GM10266 (cell line): ENCODE measurements at regions not wholly inside any gene's neighbourhood (a gene's known extent, or its start where the extent isn't known, plus 50 kb on each side); places are given as distances from the start of the nearest gene placed in this dataset.
"Not testable (repeated sequence)": the region's sequence is repeated elsewhere in the genome, so short reads cannot be mapped to it uniquely, and the experiment has no call there.

ENCODE experiments used
- DNase-seq: peaks from one replicate; pipeline ENCODE4 v3.0.0; 2012; ENCODE audit errors: extremely low spot score
- TF ChIP-seq, protein P1 (sequence below): IDR thresholded peaks from 2 replicates; pipeline ENCODE4 v1.5.1; 2012; ENCODE audit warnings: mild to moderate bottlenecking, low read depth; ENCODE audit not compliant: control insufficient read depth, insufficient read depth; ENCODE audit errors: missing control alignments

DNA sequence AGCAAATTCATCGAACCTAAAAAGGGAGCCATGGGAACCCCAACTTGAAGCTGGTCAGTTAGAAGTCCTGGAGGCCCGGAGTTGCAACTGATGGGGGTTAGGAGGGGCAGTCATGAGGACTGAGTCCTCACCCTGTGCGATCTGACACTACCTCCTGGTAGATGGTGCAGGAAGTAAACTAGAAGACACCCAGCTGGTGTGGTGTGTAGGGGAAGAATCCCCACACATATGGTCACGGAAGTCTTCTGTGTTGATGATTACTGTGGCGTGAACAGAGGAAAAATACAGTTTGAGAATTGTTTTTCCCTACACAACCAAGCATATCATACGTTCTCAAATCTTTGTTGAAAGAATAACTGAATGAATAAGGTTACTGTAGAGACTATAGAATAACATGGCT lies 164.6 kb upstream of the KCTD7 start:
- no peak for DNase-seq
- TF ChIP-seq, protein P1, sequence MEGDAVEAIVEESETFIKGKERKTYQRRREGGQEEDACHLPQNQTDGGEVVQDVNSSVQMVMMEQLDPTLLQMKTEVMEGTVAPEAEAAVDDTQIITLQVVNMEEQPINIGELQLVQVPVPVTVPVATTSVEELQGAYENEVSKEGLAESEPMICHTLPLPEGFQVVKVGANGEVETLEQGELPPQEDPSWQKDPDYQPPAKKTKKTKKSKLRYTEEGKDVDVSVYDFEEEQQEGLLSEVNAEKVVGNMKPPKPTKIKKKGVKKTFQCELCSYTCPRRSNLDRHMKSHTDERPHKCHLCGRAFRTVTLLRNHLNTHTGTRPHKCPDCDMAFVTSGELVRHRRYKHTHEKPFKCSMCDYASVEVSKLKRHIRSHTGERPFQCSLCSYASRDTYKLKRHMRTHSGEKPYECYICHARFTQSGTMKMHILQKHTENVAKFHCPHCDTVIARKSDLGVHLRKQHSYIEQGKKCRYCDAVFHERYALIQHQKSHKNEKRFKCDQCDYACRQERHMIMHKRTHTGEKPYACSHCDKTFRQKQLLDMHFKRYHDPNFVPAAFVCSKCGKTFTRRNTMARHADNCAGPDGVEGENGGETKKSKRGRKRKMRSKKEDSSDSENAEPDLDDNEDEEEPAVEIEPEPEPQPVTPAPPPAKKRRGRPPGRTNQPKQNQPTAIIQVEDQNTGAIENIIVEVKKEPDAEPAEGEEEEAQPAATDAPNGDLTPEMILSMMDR = no peak

DNA sequence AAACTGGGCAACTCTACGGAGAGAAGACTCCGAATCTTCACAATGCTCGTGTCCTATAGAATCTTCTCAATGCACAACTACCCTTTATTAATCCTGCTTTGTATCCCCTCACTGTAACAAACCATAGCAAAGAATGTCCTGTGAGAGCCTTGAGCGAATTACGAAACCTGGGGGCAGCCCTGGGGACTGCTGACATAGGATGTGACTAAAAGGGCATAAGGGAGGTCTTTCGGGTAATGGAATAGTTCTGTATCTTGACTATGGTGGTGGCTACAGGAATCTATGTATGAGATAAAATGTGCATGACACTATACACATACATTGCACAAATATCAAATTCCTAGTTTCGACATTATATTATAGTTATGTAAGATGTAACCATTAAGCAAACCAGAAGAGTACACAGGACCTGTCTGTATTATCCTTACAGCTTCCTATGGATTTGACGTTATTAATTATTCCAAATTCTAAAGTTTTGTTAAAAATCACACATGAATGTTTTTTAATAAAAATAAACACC lies 162.5 kb upstream of the KCTD7 start:
- TF ChIP-seq, protein P1 = no peak
- no peak for DNase-seq

DNA sequence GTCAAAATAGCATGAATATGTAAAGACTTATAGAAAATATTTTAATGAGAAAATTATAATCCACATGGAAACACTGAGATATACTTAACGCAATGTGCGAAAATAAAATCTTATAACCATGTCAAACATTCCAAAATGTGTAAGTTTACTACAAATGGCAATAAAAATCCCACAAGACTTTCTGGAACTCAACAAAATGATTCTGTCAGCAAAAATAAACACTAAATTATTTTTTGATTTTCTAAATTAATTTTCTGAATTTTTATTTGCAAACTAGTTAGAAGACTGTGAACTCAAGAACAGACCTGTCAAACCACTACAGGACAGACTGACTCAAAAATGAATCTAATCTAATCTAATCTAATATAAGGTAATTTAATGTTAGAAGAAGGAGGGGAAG lies 160.8 kb upstream of the KCTD7 start:
- TF ChIP-seq, protein P1 = no peak
- DNase-seq = no peak

DNA sequence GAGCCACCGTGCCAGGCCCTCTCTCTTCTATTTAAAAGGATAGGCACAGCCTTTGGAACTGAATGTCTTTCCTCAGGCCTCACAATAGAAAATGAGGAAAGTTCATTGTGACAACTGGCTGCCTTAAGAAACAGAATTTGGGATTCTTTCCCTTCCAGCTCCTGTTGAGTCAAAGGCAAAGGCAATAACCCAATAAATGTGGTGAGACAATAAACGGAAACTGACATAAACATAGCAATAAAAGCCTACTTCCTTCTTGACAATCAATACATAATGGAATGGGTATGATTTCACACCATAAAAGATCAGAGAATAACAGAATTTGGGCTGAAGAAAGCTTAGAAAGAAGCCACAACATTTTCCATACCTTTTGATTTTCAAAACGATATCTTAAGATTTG lies 155.6 kb upstream of the KCTD7 start:
- DNase-seq = not testable (repeated sequence)

GRCh38 chr7:66474441-66474840 lies 154.2 kb upstream of the KCTD7 start:
- no peak for DNase-seq
- TF ChIP-seq, protein P1 = no peak

DNA sequence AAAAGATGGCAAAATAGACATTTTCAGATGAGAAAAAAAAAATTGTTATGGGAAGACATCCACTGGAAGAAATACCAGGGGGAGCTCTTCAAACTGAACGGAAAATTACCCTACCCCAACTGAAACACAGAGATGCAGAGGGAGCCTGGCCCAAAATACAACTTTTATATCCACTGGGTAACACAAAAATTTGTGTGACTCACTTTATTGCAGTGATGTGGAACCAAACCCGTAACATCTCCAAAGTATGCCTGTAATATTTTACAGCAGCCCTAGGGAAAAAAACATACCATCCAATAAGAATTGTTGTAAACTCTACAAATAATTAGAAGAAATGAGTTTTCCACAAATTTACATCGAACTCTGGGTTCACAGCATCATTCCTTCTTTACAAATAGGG lies 152.6 kb upstream of the KCTD7 start:
- not testable (repeated sequence) for DNase-seq

DNA sequence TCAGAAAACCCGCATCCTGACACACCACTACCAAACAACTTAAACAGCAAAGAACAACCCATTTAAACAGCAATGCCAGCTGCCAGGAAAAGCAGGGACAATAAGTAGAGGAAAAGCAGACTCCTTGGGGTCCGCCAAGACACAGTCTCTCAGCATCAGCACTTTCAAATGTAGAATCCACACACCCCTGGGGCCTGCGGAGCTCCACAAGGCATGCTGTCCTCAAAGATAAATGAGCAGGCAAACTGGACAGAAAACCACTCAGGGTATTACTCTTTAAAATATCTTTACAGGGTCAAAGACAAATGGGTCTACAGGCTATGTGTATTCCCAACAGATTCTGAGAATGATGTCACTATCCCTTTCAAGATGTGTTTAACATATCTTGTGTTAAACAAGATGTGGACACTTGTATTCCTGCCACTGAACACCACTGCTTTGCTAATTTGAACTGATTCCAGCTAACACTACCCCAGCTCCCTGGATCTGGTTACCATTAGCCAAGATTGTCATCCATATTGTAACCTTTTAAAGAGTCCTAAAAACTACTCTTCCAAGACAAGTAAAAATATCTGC lies 150.8 kb upstream of the KCTD7 start:
- DNase-seq = not testable (repeated sequence)

DNA sequence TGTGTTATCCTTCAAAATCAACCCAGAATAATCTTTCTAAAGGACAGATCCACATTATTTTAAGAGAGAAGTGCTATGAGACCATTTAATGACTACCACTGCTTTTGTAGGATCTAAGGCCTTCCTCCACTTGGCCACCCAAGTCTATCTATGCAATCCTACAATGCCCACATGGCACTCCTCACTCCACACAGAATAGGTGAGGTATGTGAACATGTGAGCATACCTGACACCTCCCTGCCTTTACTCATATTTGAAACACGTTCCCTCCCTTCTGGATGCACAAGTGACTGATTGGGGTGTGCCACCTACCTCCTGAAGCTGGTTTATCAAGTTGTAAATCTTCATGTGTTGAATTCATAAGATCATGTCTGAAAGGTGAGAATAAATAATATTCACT lies 147.5 kb upstream of the KCTD7 start:
- DNase-seq = not testable (repeated sequence)

DNA sequence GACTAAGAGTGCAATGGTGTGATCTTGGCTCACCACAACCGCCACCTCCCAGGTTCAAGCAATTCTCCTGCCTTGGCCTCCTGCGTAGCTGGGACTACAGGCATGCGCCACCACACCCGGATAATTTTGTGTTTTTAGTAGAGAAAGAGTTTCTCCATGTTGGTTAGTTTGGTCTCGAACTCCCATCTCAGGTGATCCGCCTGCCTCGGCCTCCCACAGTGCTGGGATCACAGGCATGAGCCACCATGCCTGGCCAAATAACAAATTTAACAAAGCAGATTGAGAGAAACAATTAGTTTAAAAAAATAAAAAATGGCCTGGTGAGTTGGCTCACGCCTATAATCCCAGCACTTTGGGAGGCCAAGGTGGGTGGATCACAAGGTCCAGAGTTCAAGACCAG lies 139.6 kb upstream of the KCTD7 start:
- not testable (repeated sequence) for DNase-seq

GRCh38 chr7:66489741-66490140 lies 138.9 kb upstream of the KCTD7 start:
- DNase-seq = not testable (repeated sequence)

- DNase-seq = not testable (repeated sequence)
Observed at GRCh38 chr7:66490979-66491378, 137.7 kb upstream of the KCTD7 start.

- not testable (repeated sequence) for DNase-seq
Observed at GRCh38 chr7:66492405-66492804, 136.3 kb upstream of the KCTD7 start.
